ENCODE measurements at regions not wholly inside any gene's neighbourhood (a gene's known extent, or its start where the extent isn't known, plus 50 kb on each side); places are given as distances from the start of the nearest gene placed in this dataset.

DNA sequence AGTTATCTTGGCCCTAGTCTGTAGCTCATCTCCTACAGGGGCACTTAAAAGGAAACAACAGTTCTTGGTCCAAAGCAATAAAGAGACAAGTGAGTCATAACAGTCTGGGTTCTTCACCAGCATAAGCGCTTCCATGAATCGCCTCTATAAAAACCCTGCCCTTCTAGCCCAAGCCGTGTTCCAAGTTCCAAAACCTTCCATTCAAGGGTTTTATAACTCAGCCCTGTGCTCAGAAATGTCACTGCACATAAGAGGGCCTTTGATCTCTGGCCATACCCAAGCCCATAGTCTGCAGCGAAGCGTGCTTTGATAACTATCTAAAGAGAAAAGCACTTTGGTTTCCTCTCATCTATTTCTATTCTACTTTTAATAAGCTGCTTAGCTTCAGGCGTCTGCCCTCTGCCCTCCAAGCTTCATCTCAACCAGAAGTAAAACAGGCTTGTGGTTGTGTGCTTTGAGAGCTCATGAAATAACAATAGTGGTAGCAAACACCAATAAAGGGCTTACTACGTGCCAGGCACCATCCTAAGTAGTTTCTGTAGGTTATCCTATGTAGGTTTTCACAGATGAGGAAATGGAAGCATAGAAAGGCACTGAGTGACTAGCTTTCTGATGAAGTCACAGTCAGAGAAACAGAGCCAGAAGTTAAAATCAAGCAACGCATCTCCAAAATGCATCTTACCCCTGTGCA lies 64.0 kb upstream of the AKAP13 start:
- TF ChIP-seq NFIC (IDR thresholded peaks at IDR 0.05; ENCODE audit: low read length) = no peak
- no peak for TF ChIP-seq POLR2A (IDR thresholded peaks at IDR 0.05; ENCODE audit: insufficient read depth in 1 of 2, low read depth in 2 of 2, low read length in 2 of 2)
- TF ChIP-seq SUZ12 (IDR thresholded peaks at IDR 0.05; ENCODE audit: low read depth, low read length) = no peak
- no peak for TF ChIP-seq PAF1 (CRISPR knock-in tag; IDR thresholded peaks at IDR 0.05)
- no peak for TF ChIP-seq FIP1L1 (IDR thresholded peaks at IDR 0.05; ENCODE audit: borderline replicate concordance, insufficient read depth, low read depth, low read length)
- no peak for TF ChIP-seq ZBTB40 (IDR thresholded peaks at IDR 0.05)
- no peak for TF ChIP-seq ZBTB40 (CRISPR knock-in tag; IDR thresholded peaks at IDR 0.05)
- no peak for TF ChIP-seq KLF16 (CRISPR knock-in tag; IDR thresholded peaks at IDR 0.05)
- TF ChIP-seq ETV5 (CRISPR knock-in tag; IDR thresholded peaks at IDR 0.05; ENCODE audit: borderline replicate concordance) = no peak
- TF ChIP-seq XBP1 (CRISPR knock-in tag; IDR thresholded peaks at IDR 0.05) = no peak
